HEK293 (cell line): ENCODE measurements at regions not wholly inside any gene's neighbourhood (a gene's known extent, or its start where the extent isn't known, plus 50 kb on each side); places are given as distances from the start of the nearest gene placed in this dataset.

Source experiments
- CTCF ChIA-PET: fragments of 350-600 bp; formaldehyde crosslinking; extraction: SDS; loops from one replicate; lab custom pipeline; 2021; ENCODE audit warnings: antibody characterized with exemption; lab: Yijun Ruan, JAX
- POLR2A ChIA-PET: fragments of 300-600 bp; formaldehyde crosslinking; extraction: SDS; loops from one replicate; lab custom pipeline; 2020; ENCODE audit warnings: antibody characterized with exemption, inconsistent platforms; lab: Yijun Ruan, JAX
- H3K27ac ChIP-seq: fragments of 200-500 bp; sonication (Bioruptor generic); 2 replicates; pipeline ENCODE4 v1.5.1; 2014; ENCODE audit warnings: low read depth, low read length, control low read depth, inconsistent platforms; ENCODE audit errors: extremely low read depth
- H3K36me3 ChIP-seq, 2 experiments: fragments of 200-500 bp in 1 of 2; sonication (Bioruptor generic) in 1 of 2; 1 replicate in 1 of 2; 2 replicates in 1 of 2; pipeline ENCODE4 v1.5.1; 2014 to 2017; ENCODE audit warnings: inconsistent platforms in 2 of 2, low read length in 2 of 2; ENCODE audit not compliant: control insufficient read depth in 2 of 2, insufficient read depth in 1 of 2
- H3K4me1 ChIP-seq: fragments of 200-500 bp; sonication (Bioruptor generic); 2 replicates; pipeline ENCODE4 v1.5.1; 2014; ENCODE audit warnings: mild to moderate bottlenecking, low read length, inconsistent platforms; ENCODE audit not compliant: control insufficient read depth, insufficient read depth
- H3K4me3 ChIP-seq: 2 replicates; pipeline ENCODE4 v1.5.1; 2011; ENCODE audit warnings: low read depth, mild to moderate bottlenecking, control low read depth, low read length, moderate library complexity
- H3K9me3 ChIP-seq: fragments of 200-500 bp; sonication (Bioruptor generic); 2 replicates; pipeline ENCODE4 v1.5.1; 2014; ENCODE audit warnings: low read depth, low read length, inconsistent platforms; ENCODE audit not compliant: control insufficient read depth, insufficient read depth
- FEZF1 ChIP-seq: fragments of 450-650 bp; formaldehyde crosslinking; IDR thresholded peaks from 2 replicates; pipeline ENCODE4 v1.5.1; 2016; ENCODE audit warnings: missing biosample characterization, missing genetic modification characterization
- GLIS1 ChIP-seq: fragments of 450-650 bp; formaldehyde crosslinking; IDR thresholded peaks from 2 replicates; pipeline ENCODE4 v1.5.1; 2016; ENCODE audit warnings: missing biosample characterization, missing genetic modification characterization
- HOXC10 ChIP-seq: sonication (generic); formaldehyde crosslinking; IDR thresholded peaks from 2 replicates; pipeline ENCODE4 v1.8.1; 2023; ENCODE audit warnings: mild to moderate bottlenecking, missing genetic modification reagents
- KLF10 ChIP-seq: fragments of 450-650 bp; IDR thresholded peaks from 2 replicates; pipeline ENCODE4 v1.5.1; 2018; ENCODE audit warnings: missing biosample characterization, mild to moderate bottlenecking, missing genetic modification characterization
- KLF7 ChIP-seq: fragments of 450-650 bp; formaldehyde crosslinking; IDR thresholded peaks from 2 replicates; pipeline ENCODE4 v1.5.1; 2016; ENCODE audit warnings: missing biosample characterization, missing genetic modification characterization, borderline replicate concordance
- MEIS1 ChIP-seq: sonication (generic); formaldehyde crosslinking; IDR thresholded peaks from 2 replicates; pipeline ENCODE4 v1.8.1; 2022; ENCODE audit warnings: missing genetic modification reagents, mild to moderate bottlenecking, borderline replicate concordance
- SP7 ChIP-seq: fragments of 450-650 bp; formaldehyde crosslinking; IDR thresholded peaks from 2 replicates; pipeline ENCODE4 v1.5.1; 2016; ENCODE audit warnings: missing biosample characterization, missing genetic modification characterization
- ZBTB17 ChIP-seq: fragments of 450-650 bp; formaldehyde crosslinking; IDR thresholded peaks from 2 replicates; pipeline ENCODE4 v1.5.1; 2016; ENCODE audit warnings: missing biosample characterization, missing genetic modification characterization
- ZBTB48 ChIP-seq: fragments of 450-650 bp; formaldehyde crosslinking; IDR thresholded peaks from 2 replicates; pipeline ENCODE4 v1.5.1; 2016; ENCODE audit warnings: missing biosample characterization, missing genetic modification characterization
- ZNF114 ChIP-seq: fragments of 450-650 bp; formaldehyde crosslinking; IDR thresholded peaks from 2 replicates; pipeline ENCODE4 v1.5.0; 2017; ENCODE audit warnings: missing biosample characterization, missing genetic modification characterization
- ZNF211 ChIP-seq: fragments of 450-650 bp; formaldehyde crosslinking; IDR thresholded peaks from 2 replicates; pipeline ENCODE4 v1.5.1; 2016; ENCODE audit warnings: low read depth, missing biosample characterization, missing genetic modification characterization
- ZNF214 ChIP-seq: fragments of 450-650 bp; formaldehyde crosslinking; IDR thresholded peaks from 2 replicates; pipeline ENCODE4 v1.5.1; 2017; ENCODE audit warnings: missing biosample characterization, mild to moderate bottlenecking, missing genetic modification characterization, borderline replicate concordance
- ZNF416 ChIP-seq: fragments of 450-650 bp; formaldehyde crosslinking; IDR thresholded peaks from 2 replicates; pipeline ENCODE4 v1.5.1; 2016; ENCODE audit warnings: missing biosample characterization, missing genetic modification characterization
- ZNF433 ChIP-seq: fragments of 450-650 bp; formaldehyde crosslinking; IDR thresholded peaks from 2 replicates; pipeline ENCODE4 v1.5.1; 2016; ENCODE audit warnings: missing biosample characterization, missing genetic modification characterization, low read depth
- ZNF449 ChIP-seq: fragments of 450-650 bp; formaldehyde crosslinking; IDR thresholded peaks from 2 replicates; pipeline ENCODE4 v1.5.1; 2017; ENCODE audit warnings: missing biosample characterization, mild to moderate bottlenecking, missing genetic modification characterization, moderate library complexity
- ZNF596 ChIP-seq: fragments of 450-650 bp; IDR thresholded peaks from 2 replicates; pipeline ENCODE4 v1.5.0; 2018; ENCODE audit warnings: missing biosample characterization, mild to moderate bottlenecking, missing genetic modification characterization, moderate library complexity
- ZNF623 ChIP-seq: fragments of 450-650 bp; formaldehyde crosslinking; IDR thresholded peaks from 2 replicates; pipeline ENCODE4 v1.5.1; 2016; ENCODE audit warnings: missing biosample characterization, missing genetic modification characterization
- ZNF626 ChIP-seq: fragments of 450-650 bp; sonication (Bioruptor Pico); formaldehyde crosslinking; IDR thresholded peaks from 2 replicates; pipeline ENCODE4 v1.5.1; 2018; ENCODE audit warnings: missing biosample characterization, missing genetic modification characterization, inconsistent platforms
- ZNF707 ChIP-seq: fragments of 450-650 bp; formaldehyde crosslinking; IDR thresholded peaks from 2 replicates; pipeline ENCODE4 v1.5.1; 2016; ENCODE audit warnings: missing biosample characterization, missing genetic modification characterization
- ZNF776 ChIP-seq: fragments of 450-650 bp; formaldehyde crosslinking; IDR thresholded peaks from 2 replicates; pipeline ENCODE4 v1.5.0; 2017; ENCODE audit warnings: missing biosample characterization, missing genetic modification characterization, borderline replicate concordance
- ZNF785 ChIP-seq: fragments of 450-650 bp; formaldehyde crosslinking; IDR thresholded peaks from 2 replicates; pipeline ENCODE4 v1.5.1; 2016; ENCODE audit warnings: missing biosample characterization, missing genetic modification characterization
- ZNF791 ChIP-seq: fragments of 450-650 bp; formaldehyde crosslinking; IDR thresholded peaks from 2 replicates; pipeline ENCODE4 v1.5.1; 2016; ENCODE audit warnings: missing biosample characterization, missing genetic modification characterization
- ZXDB ChIP-seq: fragments of 450-650 bp; formaldehyde crosslinking; IDR thresholded peaks from 2 replicates; pipeline ENCODE4 v1.5.1; 2016; ENCODE audit warnings: missing biosample characterization, missing genetic modification characterization
- TF ChIP-seq, protein P1 (sequence below): fragments of 450-650 bp; formaldehyde crosslinking; IDR thresholded peaks from 2 replicates; pipeline ENCODE4 v1.5.1; 2016; ENCODE audit warnings: missing biosample characterization, missing genetic modification characterization

GRCh38 chr4:103482893-103483292 is 236.9 kb downstream of the TACR3 start:
- H3K4me3 ChIP-seq: no peak overlapping the region
- no peak overlapping the region for H3K27ac ChIP-seq
- H3K9me3 ChIP-seq: no peaks in the 10 kb centered on the region
- H3K4me1 ChIP-seq: no peaks in the 10 kb centered on the region
- TF ChIP-seq GLIS1 (tag by site-specific recombination): no peak
- no peak for TF ChIP-seq ZBTB48 (tag by site-specific recombination)
- TF ChIP-seq ZNF623 (tag by site-specific recombination): no peak
- H3K36me3 ChIP-seq: no peaks in the 10 kb centered on the region
- POLR2A ChIA-PET: no interaction called here
- CTCF ChIA-PET: interaction anchor here (0.6 kb wide), 1 partner anchor 60 kb away, joined by 3 read pairs; no protein-coding TSS in a partner anchor

DNA sequence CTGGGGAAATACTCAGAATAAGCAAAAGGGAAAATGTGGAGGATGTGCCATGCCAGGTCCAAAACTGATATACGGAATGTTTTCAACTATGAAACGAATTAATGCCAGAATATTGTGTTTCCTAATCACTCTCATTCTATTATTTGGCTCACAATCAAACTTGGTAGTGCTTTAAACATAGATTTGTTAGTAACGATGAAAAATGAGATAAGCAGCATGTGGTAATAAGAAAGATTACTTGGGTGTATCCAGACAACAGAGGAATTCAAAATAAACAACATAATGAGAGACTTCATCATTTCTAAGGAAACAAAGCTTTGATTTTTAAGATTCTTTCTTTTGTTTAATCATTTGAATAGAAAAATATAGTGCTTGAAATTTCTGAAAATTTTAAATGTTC is 237.3 kb downstream of the TACR3 start:
- Histone ChIP-seq H3K36me3 (no peaks in the 10 kb centered on the region), H3K27ac (no peak overlapping the region), H3K4me1 (no peaks in the 10 kb centered on the region), H3K9me3 (no peaks in the 10 kb centered on the region), H3K4me3 (no peak overlapping the region)
- no peak for TF ChIP-seq HOXC10 (CRISPR knock-in tag)
- no peak for TF ChIP-seq ZNF596 (tag by site-specific recombination)
- TF ChIP-seq ZNF776 (tag by site-specific recombination): no peak
- no peak for TF ChIP-seq ZBTB17
- no peak for TF ChIP-seq FEZF1 (tag by site-specific recombination)
- TF ChIP-seq ZNF449 (tag by site-specific recombination): no peak
- TF ChIP-seq ZNF791 (tag by site-specific recombination): no peak
- no peak for TF ChIP-seq KLF7 (tag by site-specific recombination)
- TF ChIP-seq ZNF416 (tag by site-specific recombination): no peak
- no peak for TF ChIP-seq ZNF114 (tag by site-specific recombination)
- no peak for TF ChIP-seq ZNF211
- no peak for TF ChIP-seq SP7 (tag by site-specific recombination)
- TF ChIP-seq ZNF433 (tag by site-specific recombination): no peak
- TF ChIP-seq, protein P1, sequence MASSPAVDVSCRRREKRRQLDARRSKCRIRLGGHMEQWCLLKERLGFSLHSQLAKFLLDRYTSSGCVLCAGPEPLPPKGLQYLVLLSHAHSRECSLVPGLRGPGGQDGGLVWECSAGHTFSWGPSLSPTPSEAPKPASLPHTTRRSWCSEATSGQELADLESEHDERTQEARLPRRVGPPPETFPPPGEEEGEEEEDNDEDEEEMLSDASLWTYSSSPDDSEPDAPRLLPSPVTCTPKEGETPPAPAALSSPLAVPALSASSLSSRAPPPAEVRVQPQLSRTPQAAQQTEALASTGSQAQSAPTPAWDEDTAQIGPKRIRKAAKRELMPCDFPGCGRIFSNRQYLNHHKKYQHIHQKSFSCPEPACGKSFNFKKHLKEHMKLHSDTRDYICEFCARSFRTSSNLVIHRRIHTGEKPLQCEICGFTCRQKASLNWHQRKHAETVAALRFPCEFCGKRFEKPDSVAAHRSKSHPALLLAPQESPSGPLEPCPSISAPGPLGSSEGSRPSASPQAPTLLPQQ (tag by site-specific recombination): no peak
- no peak for TF ChIP-seq ZXDB (tag by site-specific recombination)
- TF ChIP-seq ZNF214 (tag by site-specific recombination): no peak
- no peak for TF ChIP-seq MEIS1
- TF ChIP-seq ZNF707 (tag by site-specific recombination): no peak
- ChIA-PET CTCF (interaction anchor here (0.6 kb wide), 1 partner anchor 60 kb away, joined by 3 read pairs; no protein-coding TSS in a partner anchor), POLR2A (no interaction called here)

- CTCF ChIA-PET: no interaction called here
These were observed 241.1 kb downstream of the TACR3 start for GRCh38 chr4:103478734-103479133.

More at GRCh38 chr4:103478734-103479133, 241.1 kb downstream of the TACR3 start:
- Histone ChIP-seq H3K27ac (no peak overlapping the region), H3K4me3 (no peak overlapping the region), H3K9me3 (no peaks in the 10 kb centered on the region), H3K4me1 (no peaks in the 10 kb centered on the region), H3K36me3 (no peaks in the 10 kb centered on the region)
- TF ChIP-seq ZNF785 (tag by site-specific recombination): no peak
- no peak for TF ChIP-seq ZNF626 (tag by site-specific recombination)
- TF ChIP-seq KLF10 (tag by site-specific recombination): no peak
- POLR2A ChIA-PET: no interaction called here
